ENCODE measurements at regions not wholly inside any gene's neighbourhood (a gene's known extent, or its start where the extent isn't known, plus 50 kb on each side); places are given as distances from the start of the nearest gene placed in this dataset.
"Not testable (repeated sequence)": the region's sequence is repeated elsewhere in the genome, so short reads cannot be mapped to it uniquely, and the experiment has no call there.

DNA sequence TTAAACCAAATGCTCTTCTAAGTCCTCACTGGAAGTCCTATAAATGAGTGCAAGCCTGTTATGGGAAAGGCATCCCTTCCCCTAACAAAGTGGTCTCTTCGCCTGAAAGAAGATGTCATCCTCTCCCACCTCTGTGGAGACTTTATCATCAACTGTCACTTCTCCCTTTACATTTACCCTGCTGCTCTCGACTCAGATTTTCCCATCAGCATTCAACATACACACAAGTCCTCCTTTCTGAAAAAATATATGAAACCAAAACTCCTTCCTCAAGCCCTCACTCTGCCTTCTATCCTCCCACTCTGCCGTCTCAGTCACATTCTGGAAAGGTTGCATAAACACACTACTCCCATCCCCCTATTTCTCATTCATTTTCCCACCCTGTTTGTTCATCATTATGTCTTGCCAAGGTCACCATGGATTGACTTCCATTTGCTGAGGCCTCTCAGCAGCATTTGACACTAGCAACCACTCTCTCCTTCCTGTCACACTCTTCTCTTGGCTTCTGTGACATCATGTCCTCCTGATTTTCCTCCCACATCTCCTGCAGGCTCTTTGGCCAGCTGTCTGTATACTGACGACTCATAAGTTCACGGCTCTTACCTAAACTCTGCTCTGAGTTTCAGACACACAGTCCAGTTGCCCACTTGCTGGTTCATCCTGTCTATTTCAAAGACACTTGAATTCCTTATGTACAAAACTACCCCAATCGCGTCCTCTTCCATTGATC, 70.3 kb upstream of the SMAD3 start:
- H3K9me3 Mint-ChIP-seq = peaks cover 5% of the 10 kb centered on the region
- H3K4me3 Mint-ChIP-seq = no peak overlapping the region
- TF ChIP-seq, protein P1, sequence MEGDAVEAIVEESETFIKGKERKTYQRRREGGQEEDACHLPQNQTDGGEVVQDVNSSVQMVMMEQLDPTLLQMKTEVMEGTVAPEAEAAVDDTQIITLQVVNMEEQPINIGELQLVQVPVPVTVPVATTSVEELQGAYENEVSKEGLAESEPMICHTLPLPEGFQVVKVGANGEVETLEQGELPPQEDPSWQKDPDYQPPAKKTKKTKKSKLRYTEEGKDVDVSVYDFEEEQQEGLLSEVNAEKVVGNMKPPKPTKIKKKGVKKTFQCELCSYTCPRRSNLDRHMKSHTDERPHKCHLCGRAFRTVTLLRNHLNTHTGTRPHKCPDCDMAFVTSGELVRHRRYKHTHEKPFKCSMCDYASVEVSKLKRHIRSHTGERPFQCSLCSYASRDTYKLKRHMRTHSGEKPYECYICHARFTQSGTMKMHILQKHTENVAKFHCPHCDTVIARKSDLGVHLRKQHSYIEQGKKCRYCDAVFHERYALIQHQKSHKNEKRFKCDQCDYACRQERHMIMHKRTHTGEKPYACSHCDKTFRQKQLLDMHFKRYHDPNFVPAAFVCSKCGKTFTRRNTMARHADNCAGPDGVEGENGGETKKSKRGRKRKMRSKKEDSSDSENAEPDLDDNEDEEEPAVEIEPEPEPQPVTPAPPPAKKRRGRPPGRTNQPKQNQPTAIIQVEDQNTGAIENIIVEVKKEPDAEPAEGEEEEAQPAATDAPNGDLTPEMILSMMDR (IDR thresholded peaks at IDR 0.05) = no peak

DNA sequence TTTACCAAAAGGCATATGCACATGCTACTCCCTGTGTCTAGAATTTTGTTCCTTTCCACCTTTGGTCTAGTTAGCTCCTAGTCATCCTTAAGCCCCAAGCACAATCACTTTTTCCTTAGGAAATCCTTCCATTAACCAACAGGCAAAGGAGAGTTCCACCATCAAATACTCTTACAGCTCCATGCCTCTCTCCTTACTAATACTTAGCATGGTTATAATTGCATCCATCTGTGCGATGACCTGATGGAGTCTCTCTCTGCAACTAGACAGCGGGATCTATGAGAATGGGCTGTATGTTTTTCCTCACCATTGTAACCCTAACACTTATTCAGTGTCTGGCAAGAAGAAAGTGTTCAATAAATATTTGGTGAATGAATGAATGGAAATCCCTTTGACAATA, 69.3 kb upstream of the SMAD3 start:
- no peak overlapping the region for H3K27ac Mint-ChIP-seq
- H3K27me3 Mint-ChIP-seq (ENCODE audit: low read depth, poor library complexity) = peaks cover 17% of the 10 kb centered on the region
- peaks cover 5% of the 10 kb centered on the region for H3K9me3 Mint-ChIP-seq
- peaks cover 4% of the 10 kb centered on the region for H3K36me3 Mint-ChIP-seq (ENCODE audit: low read depth)
- no peaks in the 10 kb centered on the region for H3K4me1 Mint-ChIP-seq
- TF ChIP-seq, protein P1 (IDR thresholded peaks at IDR 0.05) = no peak
- DNase-seq = no peak
- H3K4me3 Mint-ChIP-seq = no peak overlapping the region

More for the DNA sequence above, 70.3 kb upstream of the SMAD3 start:
- Mint-ChIP-seq H3K4me1 (no peaks in the 10 kb centered on the region), H3K36me3 (ENCODE audit: low read depth) (peaks cover 4% of the 10 kb centered on the region), H3K27ac (no peak overlapping the region), H3K27me3 (ENCODE audit: low read depth, poor library complexity) (peaks cover 14% of the 10 kb centered on the region)
- no peak for DNase-seq

DNA sequence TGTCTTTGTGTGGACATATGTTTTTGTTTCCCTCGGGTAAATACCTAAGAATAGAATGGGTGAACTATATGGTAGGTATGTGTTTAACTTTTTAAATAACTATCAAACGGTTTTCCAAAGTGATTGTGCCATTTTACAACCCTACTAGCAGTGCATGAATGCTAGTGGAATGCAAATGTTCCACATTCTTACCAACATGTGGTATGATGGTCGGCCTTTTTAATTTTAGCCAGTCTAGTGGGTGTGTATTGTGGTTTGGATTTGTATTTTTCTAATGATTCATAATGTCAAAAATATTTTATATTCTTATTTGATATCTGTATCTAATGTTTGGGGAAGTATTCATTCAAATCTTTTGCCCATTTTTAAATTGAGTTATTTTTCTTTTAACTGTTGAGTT, 68.2 kb upstream of the SMAD3 start:
- Mint-ChIP-seq H3K9me3 (peaks cover 5% of the 10 kb centered on the region), H3K27me3 (ENCODE audit: low read depth, poor library complexity) (peaks cover 12% of the 10 kb centered on the region), H3K27ac (no peak overlapping the region), H3K4me3 (no peak overlapping the region), H3K4me1 (no peaks in the 10 kb centered on the region), H3K36me3 (ENCODE audit: low read depth) (peaks cover 4% of the 10 kb centered on the region)
- DNase-seq = no peak
- TF ChIP-seq, protein P1 (IDR thresholded peaks at IDR 0.05) = no peak

DNA sequence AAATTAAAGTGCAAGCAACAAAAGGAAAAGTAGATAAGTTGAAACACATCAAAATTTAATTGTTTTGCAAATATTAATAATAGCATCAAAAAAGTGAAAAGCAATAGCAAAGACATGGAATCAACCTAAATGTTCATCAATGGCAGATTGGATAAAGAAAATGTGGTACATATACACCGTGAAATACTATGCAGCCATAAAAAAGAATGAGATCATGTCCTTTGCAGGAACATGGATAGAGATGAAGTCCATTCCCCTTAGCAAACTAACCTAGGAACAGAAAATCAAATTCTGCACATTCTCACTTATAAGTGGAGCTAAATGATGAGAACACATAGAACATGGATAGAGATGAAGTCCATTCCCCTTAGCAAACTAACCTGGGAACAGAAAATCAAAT, 67.2 kb upstream of the SMAD3 start:
- not testable (repeated sequence) for H3K4me3 Mint-ChIP-seq; H3K36me3 Mint-ChIP-seq (ENCODE audit: low read depth); H3K27ac Mint-ChIP-seq; H3K27me3 Mint-ChIP-seq (ENCODE audit: low read depth, poor library complexity); DNase-seq; H3K4me1 Mint-ChIP-seq; H3K9me3 Mint-ChIP-seq

DNA sequence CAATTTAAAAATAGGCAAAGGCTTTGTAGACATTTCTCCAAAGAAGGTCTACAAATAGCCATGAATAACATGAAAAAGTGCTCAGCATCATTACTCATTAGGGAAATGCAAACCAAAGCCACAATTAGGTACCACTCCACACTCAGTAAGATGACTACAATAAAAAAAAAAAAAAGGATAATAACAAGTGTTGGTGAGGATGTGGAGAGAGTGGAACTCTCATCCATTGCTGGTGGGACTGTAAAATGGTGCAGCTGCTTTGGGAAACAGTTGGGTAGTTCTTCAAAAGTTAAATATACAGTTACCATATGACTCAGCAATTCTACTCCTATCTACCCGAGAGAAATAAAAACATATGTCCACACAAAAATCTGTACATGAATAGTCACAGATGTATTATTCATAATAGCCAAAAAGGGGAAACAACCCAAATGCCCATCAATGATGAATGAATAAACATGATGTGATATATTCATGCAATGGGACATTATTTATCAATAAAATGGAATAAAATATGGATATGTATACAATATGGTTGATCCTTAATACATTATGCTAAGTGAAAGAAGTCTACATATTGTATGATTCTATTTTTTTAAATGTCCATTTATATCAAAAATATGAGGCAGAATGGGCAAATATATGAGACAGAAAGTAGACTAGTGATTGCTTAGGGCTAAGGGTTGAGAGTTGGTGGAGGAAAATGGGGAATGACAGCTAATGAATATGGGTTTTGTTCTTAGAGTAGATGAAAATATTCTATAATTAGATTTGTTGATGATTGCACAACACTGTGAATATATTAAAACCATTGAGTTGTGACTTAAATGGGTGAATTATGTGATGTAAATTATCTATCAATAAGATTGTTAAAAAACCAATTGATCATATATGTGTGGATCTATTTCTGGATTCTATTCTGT, 66.1 kb upstream of the SMAD3 start:
- peaks cover 4% of the 10 kb centered on the region for H3K36me3 Mint-ChIP-seq (ENCODE audit: low read depth)

DNA sequence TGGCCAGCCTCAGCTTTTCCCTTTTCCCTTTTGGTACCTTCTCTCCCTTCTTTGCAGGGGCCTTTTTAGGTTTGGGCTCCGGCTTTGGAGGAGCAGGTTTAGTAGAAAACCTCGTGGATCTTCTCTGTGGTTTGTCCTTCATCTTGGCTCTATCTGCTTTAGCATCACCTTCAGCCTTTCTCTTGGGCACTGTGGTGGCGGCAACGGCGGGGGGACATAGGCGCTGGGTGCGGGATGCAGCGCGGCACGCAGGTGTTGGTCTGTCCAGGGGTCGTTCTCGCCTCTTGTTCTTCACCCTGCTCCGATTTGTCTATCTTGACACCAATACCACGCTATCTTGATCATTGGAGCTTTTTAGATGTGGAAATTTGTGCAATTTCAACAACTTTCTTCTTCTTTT, 64.5 kb upstream of the SMAD3 start:
- Mint-ChIP-seq H3K27ac (no peak overlapping the region), H3K27me3 (ENCODE audit: low read depth, poor library complexity) (peaks cover 5% of the 10 kb centered on the region), H3K9me3 (peaks cover 5% of the 10 kb centered on the region), H3K4me3 (no peak overlapping the region), H3K36me3 (ENCODE audit: low read depth) (peaks cover 4% of the 10 kb centered on the region), H3K4me1 (peaks cover 11% of the 10 kb centered on the region)
- TF ChIP-seq, protein P1 (IDR thresholded peaks at IDR 0.05) = no peak
- no peak for DNase-seq

More for the DNA sequence above, 66.1 kb upstream of the SMAD3 start:
- no peak overlapping the region for H3K4me3 Mint-ChIP-seq
- no peak overlapping the region for H3K27ac Mint-ChIP-seq
- no peak for DNase-seq
- H3K27me3 Mint-ChIP-seq (ENCODE audit: low read depth, poor library complexity) = peaks cover 5% of the 10 kb centered on the region
- H3K4me1 Mint-ChIP-seq = peaks cover 10% of the 10 kb centered on the region
- TF ChIP-seq, protein P1 (IDR thresholded peaks at IDR 0.05) = no peak
- peaks cover 5% of the 10 kb centered on the region for H3K9me3 Mint-ChIP-seq

Measured in nephron progenitor cell (in vitro differentiated cells).